Adrenal gland (tissue), 9 donors: ENCODE measurements at regions not wholly inside any gene's neighbourhood (a gene's known extent, or its start where the extent isn't known, plus 50 kb on each side); places are given as distances from the start of the nearest gene placed in this dataset.

Experiments used
- DNase-seq, 7 donors: peaks; one replicate each; pipeline ENCODE4 v3.0.0-alpha.2; 2019 to 2020
- H3K27ac ChIP-seq, 5 donors: fragments of 200-600 bp; sonication (generic) in 4 of 5; 1 replicate in 3 of 5; 2 replicates in 2 of 5; pipeline versions ENCODE4 v1.5.1 to v1.8.0; 2016 to 2020; ENCODE audit warnings: mild to moderate bottlenecking in 1 of 5
- H3K27me3 ChIP-seq: fragments of 200-600 bp; 2 replicates; pipeline ENCODE4 v1.8.0; 2021
- H3K36me3 ChIP-seq, 2 donors: fragments of 200-600 bp; replicated peaks in 1 of 2; 1 replicate in 1 of 2; 2 replicates in 1 of 2; pipeline versions ENCODE4 v1.5.1 to v1.8.0; 2018 to 2022
- H3K4me1 ChIP-seq, 2 donors: fragments of 200-600 bp; replicated peaks in 1 of 2; 1 replicate in 1 of 2; 2 replicates in 1 of 2; pipeline versions ENCODE4 v1.5.1 to v1.8.0; 2018 to 2021
- H3K4me3 ChIP-seq, 4 donors: fragments of 200-600 bp; sonication (generic) in 3 of 4; one replicate each; pipeline ENCODE4 v1.5.1; 2016 to 2018
- H3K9me3 ChIP-seq, 3 donors: fragments of 200-600 bp; sonication (generic) in 1 of 3; replicated peaks in 1 of 3; 1 replicate in 2 of 3; 2 replicates in 1 of 3; pipeline versions ENCODE4 v1.5.1 to v1.8.0; 2016 to 2021
- CTCF ChIP-seq, 6 experiments: fragments of 450-650 bp in 4 of 6; fragments of 200-600 bp in 2 of 6; sonication (generic) in 1 of 6; IDR thresholded peaks; 1 replicate in 5 of 6; 2 replicates in 1 of 6; pipeline versions ENCODE4 v1.5.1 to v1.8.0; 2016 to 2021; ENCODE audit warnings: antibody characterized with exemption in 6 of 6, mild to moderate bottlenecking in 2 of 6, moderate library complexity in 1 of 6
- POLR2A ChIP-seq, 2 donors: fragments of 450-650 bp; IDR thresholded peaks; one replicate each; pipeline ENCODE4 v1.6.1; 2017; ENCODE audit warnings: antibody characterized with exemption in 2 of 2, mild to moderate bottlenecking in 2 of 2, moderate library complexity in 1 of 2
- WGBS, 4 donors: extraction: QIAGEN DNeasy Blood & Tissue Kit in 2 of 4; methylation state at CpG; one replicate each; pipeline versions ENCODE4 v1.1.5 to v1.1.7; 2013 to 2017; 5-methylcytosine and 5-hydroxymethylcytosine counted together
- intact Hi-C, 2 donors: fragments of 100-400 bp; cut with DNase I; formaldehyde crosslinking; loops; one replicate each; pipeline versions ENCODE4 v1.14.1 to v1.15.0; 2022 to 2023
- donor health status: healthy with polysubstance abuse.
- donor health status: Bipolar disorder and iron deficiency.
- donor health status: DM: yes; HTN: yes; CAD: no.
- donor health status: DM: no; HTN: no; CAD: no.
- donor health status: DM: no; HTN: no; CAD: no.

DNA sequence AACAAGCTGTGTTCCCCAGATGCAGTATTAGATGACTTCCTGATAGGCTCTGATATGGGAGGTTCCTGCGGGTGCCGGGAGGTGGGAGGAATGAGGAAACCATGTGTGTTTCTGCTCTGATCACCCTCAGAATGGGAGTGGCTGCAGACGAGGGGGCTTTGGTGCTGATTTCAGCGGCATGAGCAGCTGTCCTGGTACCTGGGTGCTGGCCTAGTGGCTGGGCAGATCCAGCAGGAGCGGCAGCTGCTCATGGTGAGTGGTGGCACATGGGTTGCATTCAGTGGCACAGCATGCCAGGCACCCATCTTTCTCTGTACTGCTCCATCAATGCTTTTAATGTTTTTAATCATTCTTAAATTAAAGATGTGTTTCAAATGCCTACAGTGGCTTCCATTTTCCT lies 177.2 kb upstream of the NETO1 start:
- Histone ChIP-seq H3K27me3 (no peaks in the 10 kb centered on the region), H3K36me3 (no peaks in the 10 kb centered on the region), H3K9me3 (no peaks in the 10 kb centered on the region), H3K4me1 (no peaks in the 10 kb centered on the region), H3K27ac (no peak overlapping the region), H3K4me3 (no peak overlapping the region)
- DNase-seq: no peak
- TF ChIP-seq CTCF (IDR thresholded peaks at IDR 0.05) (no peak), POLR2A (IDR thresholded peaks at IDR 0.05) (no peak)
- 67 to 92% (median 73%) methylated on average over 4 to 5 of the region's 5 CpGs for WGBS, 4 donors
- intact Hi-C loops: no loop called here

DNA sequence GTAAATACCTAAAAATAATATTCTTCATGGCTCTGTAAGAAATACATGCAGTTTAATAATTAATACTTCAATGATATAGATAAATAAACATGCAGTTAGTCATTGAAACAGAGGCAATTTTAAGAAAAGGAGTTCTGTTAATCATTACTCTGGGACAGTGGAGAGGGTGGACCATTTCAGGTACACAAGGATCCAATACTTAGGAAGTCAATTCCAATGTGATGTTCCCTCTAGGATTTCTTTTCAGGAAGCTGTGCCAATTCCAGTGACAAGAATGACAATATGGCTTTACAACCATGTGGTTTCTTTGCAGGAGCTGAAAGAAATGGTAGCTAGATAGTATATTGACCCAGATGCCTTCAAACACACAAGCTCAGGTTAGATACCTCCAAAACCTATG lies 175.8 kb upstream of the NETO1 start:
- Histone ChIP-seq H3K9me3 (no peaks in the 10 kb centered on the region), H3K4me1 (no peaks in the 10 kb centered on the region), H3K36me3 (no peaks in the 10 kb centered on the region), H3K4me3 (no peak overlapping the region), H3K27ac (no peak overlapping the region), H3K27me3 (no peaks in the 10 kb centered on the region)
- intact Hi-C loops: no loop called here
- DNase-seq: no peak
- TF ChIP-seq POLR2A (IDR thresholded peaks at IDR 0.05) (no peak), CTCF (IDR thresholded peaks at IDR 0.05) (no peak)

GRCh38 chr18:73043211-73043610 lies 175.4 kb upstream of the NETO1 start:
- Histone ChIP-seq H3K27ac (no peak overlapping the region), H3K4me1 (no peaks in the 10 kb centered on the region), H3K9me3 (no peaks in the 10 kb centered on the region), H3K27me3 (no peaks in the 10 kb centered on the region), H3K4me3 (no peak overlapping the region), H3K36me3 (no peaks in the 10 kb centered on the region)
- WGBS, 4 donors: 25 to 49% (median 37%) methylated on average over 4 of the region's 4 CpGs
- intact Hi-C loops: no loop called here
- no peak for TF ChIP-seq CTCF (IDR thresholded peaks at IDR 0.05)
- DNase-seq: no peak

DNA sequence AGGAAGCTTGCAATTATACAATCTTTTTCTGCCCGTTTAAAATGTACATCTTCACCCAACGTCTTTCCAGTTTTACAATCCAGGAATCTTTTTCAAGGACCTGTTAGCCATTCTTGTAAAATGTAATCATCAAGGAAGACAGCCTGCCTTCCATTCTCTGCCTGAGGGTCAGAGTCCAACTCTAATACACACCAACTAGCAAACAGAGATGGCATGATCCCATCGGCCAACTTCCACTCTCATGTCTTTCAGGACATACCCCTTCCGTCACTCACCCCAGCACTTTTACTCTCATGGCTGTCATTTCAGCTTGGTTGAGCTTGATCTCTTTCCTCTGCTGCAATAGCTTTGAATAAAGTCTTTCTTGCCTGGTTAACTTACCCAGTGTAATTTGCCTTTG lies 172.5 kb upstream of the NETO1 start:
- WGBS, 4 donors: 63 to 74% (median 71%) methylated on average over 4 of the region's 4 CpGs
- no peak overlapping the region for H3K27ac ChIP-seq
- no peak for TF ChIP-seq CTCF (IDR thresholded peaks at IDR 0.05)
- TF ChIP-seq POLR2A (IDR thresholded peaks at IDR 0.05): no peak
- no peaks in the 10 kb centered on the region for H3K4me1 ChIP-seq
- no peaks in the 10 kb centered on the region for H3K36me3 ChIP-seq
- no peak for DNase-seq
- no peak overlapping the region for H3K4me3 ChIP-seq
- no peaks in the 10 kb centered on the region for H3K27me3 ChIP-seq
- intact Hi-C loops: no loop called here
- no peaks in the 10 kb centered on the region for H3K9me3 ChIP-seq
